Thoracic aorta (tissue), 2 donors: ENCODE measurements at regions not wholly inside any gene's neighbourhood (a gene's known extent, or its start where the extent isn't known, plus 50 kb on each side); places are given as distances from the start of the nearest gene placed in this dataset.

Experiments used
- ATAC-seq: fragments of 150-250 bp; one replicate; pipeline ENCODE4 v1.8.0; 2017; ENCODE audit warnings: low read depth; ENCODE audit not compliant: insufficient number of reproducible peaks, low FRiP score
- DNase-seq: peaks from one replicate; pipeline ENCODE4 v3.0.0-alpha.2; 2020; ENCODE audit warnings: low spot score
- H3K27ac ChIP-seq, 2 donors: fragments of 200-600 bp; sonication (generic); 1 replicate in 1 of 2; 2 replicates in 1 of 2; pipeline ENCODE4 v1.5.1; 2016; ENCODE audit warnings: mild to moderate bottlenecking in 2 of 2, moderate library complexity in 2 of 2
- H3K27me3 ChIP-seq: fragments of 200-600 bp; sonication (generic); replicated peaks from 2 replicates; pipeline ENCODE4 v1.6.0; 2016; ENCODE audit warnings: mild to moderate bottlenecking; ENCODE audit not compliant: insufficient read depth
- H3K36me3 ChIP-seq: fragments of 200-600 bp; sonication (generic); one replicate; pipeline ENCODE4 v1.5.1; 2016
- H3K4me1 ChIP-seq, 2 donors: fragments of 200-600 bp; sonication (generic); 1 replicate in 1 of 2; 2 replicates in 1 of 2; pipeline versions ENCODE4 v1.5.1 to v1.6.0; 2016; ENCODE audit warnings: low read depth in 2 of 2, mild to moderate bottlenecking in 1 of 2; ENCODE audit not compliant: control insufficient read depth in 1 of 2
- H3K4me3 ChIP-seq: fragments of 200-600 bp; sonication (generic); 2 replicates; pipeline ENCODE4 v1.5.1; 2016; ENCODE audit warnings: mild to moderate bottlenecking
- H3K9me3 ChIP-seq: fragments of 200-600 bp; sonication (generic); 2 replicates; pipeline ENCODE4 v1.5.1; 2016
- CTCF ChIP-seq: fragments of 200-600 bp; sonication (generic); IDR thresholded peaks from one replicate; pipeline ENCODE4 v1.5.1; 2019; ENCODE audit warnings: antibody characterized with exemption

GRCh38 chr13:79796136-79796535 is 315.2 kb downstream of the NDFIP2 start:
- no peak overlapping the region for H3K4me3 ChIP-seq
- no peaks in the 10 kb centered on the region for H3K4me1 ChIP-seq
- no peaks in the 10 kb centered on the region for H3K36me3 ChIP-seq
- no peak for DNase-seq
- H3K9me3 ChIP-seq = no peaks in the 10 kb centered on the region
- ATAC-seq = no peak
- H3K27me3 ChIP-seq = no peaks in the 10 kb centered on the region
- no peak for TF ChIP-seq CTCF
- no peak overlapping the region for H3K27ac ChIP-seq

- H3K4me3 ChIP-seq = no peak overlapping the region
- no peak overlapping the region for H3K27ac ChIP-seq
- ATAC-seq (no peak), DNase-seq (no peak)
- H3K27me3 ChIP-seq = no peaks in the 10 kb centered on the region
- no peaks in the 10 kb centered on the region for H3K36me3 ChIP-seq
- no peaks in the 10 kb centered on the region for H3K9me3 ChIP-seq
- no peak for TF ChIP-seq CTCF
- H3K4me1 ChIP-seq = no peaks in the 10 kb centered on the region
Observed at GRCh38 chr13:79794931-79795330, 314.0 kb downstream of the NDFIP2 start.

GRCh38 chr13:79792716-79793115 is 311.8 kb downstream of the NDFIP2 start:
- no peak for TF ChIP-seq CTCF
- Histone ChIP-seq H3K27me3 (no peaks in the 10 kb centered on the region), H3K27ac (no peak overlapping the region), H3K4me1 (no peaks in the 10 kb centered on the region), H3K4me3 (no peak overlapping the region), H3K9me3 (peaks cover 6% of the 10 kb centered on the region), H3K36me3 (no peaks in the 10 kb centered on the region)
- DNase-seq = no peak
- ATAC-seq = no peak

GRCh38 chr13:79791471-79792042 is 310.6 kb downstream of the NDFIP2 start:
- no peak for TF ChIP-seq CTCF
- H3K27me3 ChIP-seq = no peaks in the 10 kb centered on the region
- H3K4me1 ChIP-seq = no peaks in the 10 kb centered on the region
- no peak for DNase-seq
- peaks cover 7% of the 10 kb centered on the region for H3K9me3 ChIP-seq
- no peak overlapping the region for H3K4me3 ChIP-seq
- ATAC-seq = no peak
- no peak overlapping the region for H3K27ac ChIP-seq
- H3K36me3 ChIP-seq = no peaks in the 10 kb centered on the region

- no peak for TF ChIP-seq CTCF
- Histone ChIP-seq H3K27me3 (no peaks in the 10 kb centered on the region), H3K27ac (no peak overlapping the region), H3K9me3 (peaks cover 7% of the 10 kb centered on the region), H3K4me1 (no peaks in the 10 kb centered on the region), H3K4me3 (no peak overlapping the region), H3K36me3 (no peaks in the 10 kb centered on the region)
- ATAC-seq (no peak), DNase-seq (no peak)
Observed at GRCh38 chr13:79786176-79786575, 305.2 kb downstream of the NDFIP2 start.
